DOHH2 (cell line): ENCODE measurements at regions not wholly inside any gene's neighbourhood (a gene's known extent, or its start where the extent isn't known, plus 50 kb on each side); places are given as distances from the start of the nearest gene placed in this dataset.

Source experiments
- CTCF ChIP-seq: fragments of 200-600 bp; sonication (generic); IDR thresholded peaks from one replicate; pipeline ENCODE4 v1.5.1; 2014; ENCODE audit warnings: antibody characterized with exemption, mild to moderate bottlenecking, low read depth, low read length; ENCODE audit not compliant: poor library complexity, severe bottlenecking
- EZH2phosphoT487 ChIP-seq: fragments of 200-600 bp; sonication (generic); IDR thresholded peaks from 2 replicates; pipeline ENCODE4 v1.6.1; 2017; ENCODE audit warnings: borderline replicate concordance, mild to moderate bottlenecking, antibody characterized with exemption, low read length, moderate library complexity, mixed read lengths

- TF ChIP-seq CTCF: no peak
- no peak for TF ChIP-seq EZH2phosphoT487
Observed at GRCh38 chr5:155982354-155982753, 344.6 kb upstream of the SGCD start.
